HG03442 (cell line): ENCODE measurements at regions not wholly inside any gene's neighbourhood (a gene's known extent, or its start where the extent isn't known, plus 50 kb on each side); places are given as distances from the start of the nearest gene placed in this dataset.

Experiments used
- ATAC-seq: cut with Tn5 transposase; IDR thresholded peaks from one replicate; pipeline ENCODE4 v1.9.1; 2021; ENCODE audit warnings: mild to moderate bottlenecking, moderate library complexity; ENCODE audit not compliant: unreplicated experiment

DNA sequence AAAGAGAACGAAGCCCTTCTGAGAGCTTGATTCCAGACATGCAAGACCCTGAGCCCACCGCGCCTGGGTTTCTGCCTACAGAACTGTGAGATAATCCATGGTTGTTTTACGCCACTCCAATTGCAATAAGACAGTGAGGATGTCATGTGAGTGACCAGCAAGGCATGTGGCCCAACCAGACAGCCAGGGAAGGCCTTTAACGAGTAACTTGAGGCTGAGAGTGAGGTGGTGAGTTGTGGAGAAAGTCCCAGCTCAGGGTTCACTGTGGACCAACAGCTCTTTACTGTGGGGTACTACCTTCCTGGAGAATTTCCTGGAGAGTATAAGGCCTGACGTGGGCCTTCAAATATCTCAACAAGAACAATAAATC, 153.9 kb downstream of the ETS2 start:
- no peak for ATAC-seq

- no peak for ATAC-seq
Measured at GRCh38 chr21:38958940-38959691, 153.4 kb downstream of the ETS2 start.

DNA sequence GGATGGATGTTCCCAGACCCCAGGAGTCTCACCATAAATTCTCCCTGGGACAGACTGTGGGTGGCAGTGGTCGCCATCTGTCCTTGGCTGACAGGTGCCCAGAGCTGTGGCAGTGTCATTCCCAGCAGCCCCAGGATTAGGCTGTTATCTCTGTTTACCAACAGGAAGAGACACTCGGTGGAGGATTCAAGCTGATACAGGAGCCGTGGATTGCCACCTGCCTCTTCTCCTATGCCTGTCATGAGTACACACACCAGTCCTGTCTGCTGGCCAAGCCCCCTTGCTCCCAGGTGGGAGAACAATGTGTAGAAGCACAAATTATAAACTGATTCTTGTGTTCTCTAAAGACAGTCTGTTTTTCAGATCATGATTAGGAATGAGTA, 152.6 kb downstream of the ETS2 start:
- no peak for ATAC-seq

- ATAC-seq, result no peak
Measured at GRCh38 chr21:38957575-38958322, 152.0 kb downstream of the ETS2 start.

DNA sequence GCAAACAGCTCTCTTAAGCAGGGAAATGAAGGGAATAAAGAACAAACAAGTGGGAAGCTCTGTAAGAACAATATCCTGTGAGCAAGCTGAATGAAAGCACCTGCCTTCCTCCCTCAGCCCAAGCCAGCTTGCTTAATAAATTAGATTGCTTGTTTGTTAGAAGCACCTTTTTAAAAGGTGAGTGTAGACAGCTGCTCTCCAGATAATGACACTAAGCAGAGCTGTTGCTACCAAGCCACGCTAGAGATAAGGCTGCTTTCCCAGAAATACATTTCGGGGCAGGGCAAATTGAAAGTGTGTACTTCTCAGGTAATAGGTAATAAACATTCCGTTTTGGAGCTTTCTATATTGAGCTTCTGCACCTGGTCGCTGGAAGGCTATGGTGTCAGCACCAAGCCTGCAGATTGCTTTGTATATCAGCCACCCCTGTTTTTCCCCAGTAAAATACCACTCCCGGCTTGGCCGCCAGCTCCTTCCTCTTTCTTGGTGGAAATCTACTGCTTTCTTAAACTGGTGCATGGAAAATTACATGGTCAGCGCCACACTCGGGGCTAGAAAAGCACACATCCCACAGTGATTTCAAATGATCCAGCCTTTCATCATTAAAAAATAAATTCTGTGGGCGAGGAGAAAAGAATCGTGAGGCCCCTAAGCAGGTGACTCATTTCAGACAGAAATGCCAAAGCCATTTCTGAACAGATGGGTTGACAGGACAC, 151.3 kb downstream of the ETS2 start:
- no peak for ATAC-seq

DNA sequence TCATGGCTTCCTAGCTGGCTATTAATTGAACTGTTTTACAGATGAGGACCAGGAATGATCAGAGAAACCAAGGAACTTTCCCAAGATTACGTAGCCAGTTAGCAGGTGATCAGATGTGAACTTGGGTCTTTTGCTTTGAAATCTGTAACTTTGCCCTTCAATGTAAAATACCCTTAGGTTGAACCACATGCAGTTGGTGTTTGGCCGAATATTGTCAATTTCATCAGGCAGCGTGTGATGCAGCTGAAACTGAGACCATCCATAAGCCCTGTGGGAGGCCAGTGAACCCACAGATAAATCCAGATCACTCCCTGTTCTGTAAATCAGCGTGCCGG, 150.8 kb downstream of the ETS2 start:
- no peak for ATAC-seq

GRCh38 chr21:38956007-38956406, 150.3 kb downstream of the ETS2 start:
- ATAC-seq, result no peak

GRCh38 chr21:38955495-38955894, 149.8 kb downstream of the ETS2 start:
- no peak for ATAC-seq

- no peak for ATAC-seq
Measured at GRCh38 chr21:38954588-38955004, 148.9 kb downstream of the ETS2 start.

GRCh38 chr21:38953516-38953915, 147.8 kb downstream of the ETS2 start:
- no peak for ATAC-seq

- ATAC-seq, result no peak
Measured at GRCh38 chr21:38952890-38953289, 147.2 kb downstream of the ETS2 start.

GRCh38 chr21:38951095-38951730, 145.5 kb downstream of the ETS2 start:
- ATAC-seq, result no peak

- no peak for ATAC-seq
Measured at GRCh38 chr21:38950435-38951094, 144.8 kb downstream of the ETS2 start.

DNA sequence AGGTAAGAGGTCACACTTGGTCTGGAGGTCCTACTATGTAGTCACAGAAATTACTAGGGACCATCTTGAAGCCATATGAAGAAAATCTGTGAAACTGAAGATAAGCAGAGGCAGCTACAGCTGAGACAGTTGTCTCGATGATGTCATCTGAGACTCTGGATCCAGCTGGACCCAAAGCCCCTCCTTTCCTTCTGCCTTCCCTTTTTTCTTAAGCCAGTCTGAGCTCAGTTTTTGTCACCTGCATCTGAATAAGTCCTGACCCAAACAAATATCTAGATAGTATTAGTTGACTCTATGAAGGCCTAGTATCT, 143.3 kb downstream of the ETS2 start:
- no peak for ATAC-seq

GRCh38 chr21:38948377-38949069, 142.8 kb downstream of the ETS2 start:
- ATAC-seq, result no peak

- ATAC-seq, result no peak
Measured at GRCh38 chr21:38945545-38946245, 140.0 kb downstream of the ETS2 start.

DNA sequence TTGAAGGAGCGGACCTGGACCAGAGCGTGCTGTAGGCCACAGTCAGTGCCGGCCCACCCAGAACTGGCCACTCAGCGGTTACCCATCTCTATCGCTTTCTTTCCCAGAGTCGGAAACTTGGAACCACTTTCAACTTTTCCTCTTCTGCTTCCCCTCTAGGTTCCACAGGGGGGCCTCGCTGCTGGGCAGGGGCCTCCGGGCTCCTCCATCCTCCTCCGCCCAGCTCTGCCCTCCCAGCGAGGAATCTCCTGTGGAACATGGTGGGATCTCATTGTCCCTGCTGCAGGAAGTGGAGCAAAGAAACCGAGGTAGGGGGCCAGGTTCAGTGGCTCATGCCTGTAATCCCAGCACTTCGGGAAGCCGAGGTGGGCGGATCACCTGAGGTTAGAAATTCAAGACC, 139.2 kb downstream of the ETS2 start:
- ATAC-seq, result no peak

GRCh38 chr21:38944402-38944801, 138.7 kb downstream of the ETS2 start:
- ATAC-seq, result no peak

DNA sequence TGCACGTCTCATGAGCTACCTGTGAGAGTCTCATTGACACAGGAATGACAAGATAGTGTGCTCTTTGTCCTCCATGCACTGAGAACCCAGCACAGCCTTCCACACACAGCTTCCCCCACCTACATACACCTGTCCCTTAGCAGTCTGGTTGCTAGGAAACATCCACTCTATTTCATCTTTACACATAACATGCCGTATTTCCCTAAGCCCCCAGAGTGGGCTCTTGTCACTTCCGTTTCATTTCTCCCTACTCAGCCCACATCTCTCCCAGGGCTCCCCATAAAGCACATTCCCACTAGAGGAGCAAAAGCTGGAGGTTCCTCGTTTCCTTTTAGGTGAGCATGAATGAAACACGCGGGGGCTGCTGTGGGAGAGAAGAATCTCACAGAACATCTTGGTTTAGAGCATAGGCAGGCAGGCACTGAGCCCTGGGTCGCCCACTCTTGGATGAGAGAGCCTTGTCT, 137.1 kb downstream of the ETS2 start:
- no peak for ATAC-seq

DNA sequence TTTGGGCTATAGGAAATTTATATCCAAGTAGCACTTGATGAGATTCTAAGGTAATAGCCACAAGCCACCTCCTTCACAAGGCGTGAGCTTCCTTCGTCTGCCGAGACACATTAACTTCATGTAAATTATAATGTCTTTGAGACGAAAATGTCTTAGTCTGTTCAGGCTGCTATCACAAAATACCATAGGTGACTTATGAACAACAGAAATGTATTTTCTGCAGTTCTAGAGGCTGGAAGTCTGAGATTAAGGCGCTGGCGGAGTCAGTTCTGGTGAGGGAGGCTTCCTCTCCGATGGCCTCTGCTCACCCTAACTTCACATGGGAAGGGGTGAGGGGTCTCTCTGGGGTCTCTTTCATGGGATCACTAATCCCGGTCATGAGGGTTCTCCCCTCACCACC, 133.0 kb downstream of the ETS2 start:
- ATAC-seq, result no peak
